Keratinocyte (primary cell): ENCODE measurements at regions not wholly inside any gene's neighbourhood (a gene's known extent, or its start where the extent isn't known, plus 50 kb on each side); places are given as distances from the start of the nearest gene placed in this dataset.

ENCODE experiments used
- EZH2 ChIP-seq: IDR thresholded peaks from one replicate; pipeline ENCODE4 v1.6.1; 2012; ENCODE audit warnings: inconsistent platforms, mild to moderate bottlenecking, low read length, moderate library complexity
- TF ChIP-seq, protein P1 (sequence below), 3 experiments: IDR thresholded peaks in 1 of 3; conservative IDR thresholded peaks in 1 of 3; optimal IDR thresholded peaks in 1 of 3; 2 replicates in 2 of 3; 3 replicates in 1 of 3; pipeline versions ENCODE3 to v1.5.1; 2011; ENCODE audit warnings: low read length in 3 of 3, mild to moderate bottlenecking in 3 of 3, moderate library complexity in 2 of 3, control low read depth in 1 of 3, inconsistent platforms in 1 of 3; ENCODE audit not compliant: insufficient read depth in 2 of 3; ENCODE audit errors: extremely low read depth in 1 of 3

- TF ChIP-seq, protein P1, sequence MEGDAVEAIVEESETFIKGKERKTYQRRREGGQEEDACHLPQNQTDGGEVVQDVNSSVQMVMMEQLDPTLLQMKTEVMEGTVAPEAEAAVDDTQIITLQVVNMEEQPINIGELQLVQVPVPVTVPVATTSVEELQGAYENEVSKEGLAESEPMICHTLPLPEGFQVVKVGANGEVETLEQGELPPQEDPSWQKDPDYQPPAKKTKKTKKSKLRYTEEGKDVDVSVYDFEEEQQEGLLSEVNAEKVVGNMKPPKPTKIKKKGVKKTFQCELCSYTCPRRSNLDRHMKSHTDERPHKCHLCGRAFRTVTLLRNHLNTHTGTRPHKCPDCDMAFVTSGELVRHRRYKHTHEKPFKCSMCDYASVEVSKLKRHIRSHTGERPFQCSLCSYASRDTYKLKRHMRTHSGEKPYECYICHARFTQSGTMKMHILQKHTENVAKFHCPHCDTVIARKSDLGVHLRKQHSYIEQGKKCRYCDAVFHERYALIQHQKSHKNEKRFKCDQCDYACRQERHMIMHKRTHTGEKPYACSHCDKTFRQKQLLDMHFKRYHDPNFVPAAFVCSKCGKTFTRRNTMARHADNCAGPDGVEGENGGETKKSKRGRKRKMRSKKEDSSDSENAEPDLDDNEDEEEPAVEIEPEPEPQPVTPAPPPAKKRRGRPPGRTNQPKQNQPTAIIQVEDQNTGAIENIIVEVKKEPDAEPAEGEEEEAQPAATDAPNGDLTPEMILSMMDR (optimal IDR thresholded peaks at IDR 0.05 in 1 of 3, IDR thresholded peaks at IDR 0.05 in 1 of 3, conservative IDR thresholded peaks at IDR 0.05 in 1 of 3; ENCODE audit: extremely low read depth in 1 of 3, insufficient read depth in 2 of 3, low read length in 3 of 3) = no peak
- no peak for TF ChIP-seq EZH2
Observed at GRCh38 chr3:162317046-162317445, 820.4 kb downstream of the OTOL1 start.
